ENCODE measurements at regions not wholly inside any gene's neighbourhood (a gene's known extent, or its start where the extent isn't known, plus 50 kb on each side); places are given as distances from the start of the nearest gene placed in this dataset.

DNA sequence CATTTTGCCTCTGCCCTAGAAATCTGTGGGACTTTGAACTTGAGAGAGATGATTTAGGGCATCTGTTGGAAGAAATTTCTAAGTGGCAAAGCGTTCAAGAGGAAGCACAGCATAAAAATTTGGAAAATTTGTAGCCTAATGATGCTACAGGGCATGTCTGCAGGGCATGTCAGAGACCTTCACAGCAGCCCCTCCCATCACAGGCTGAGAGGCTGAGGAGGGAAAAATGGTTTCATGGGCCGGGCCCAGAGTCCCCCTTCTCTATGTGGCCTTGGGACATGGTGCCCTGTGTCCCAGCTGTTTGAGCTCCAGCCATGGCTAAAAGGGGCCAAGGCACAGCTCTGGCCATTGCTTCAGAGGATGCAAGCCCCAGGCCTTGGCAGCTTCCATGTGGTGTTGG, 203.0 kb downstream of the STK31 start:
- Histone ChIP-seq H3K9me2 (ENCODE audit: insufficient read depth, low read length) (no peaks in the 10 kb centered on the region), H3F3A (ENCODE audit: insufficient read depth, low read length, poor library complexity, severe bottlenecking) (no peaks in the 10 kb centered on the region), H3K79me2 (replicated peaks; ENCODE audit: insufficient read depth, low read length) (no peaks in the 10 kb centered on the region), H3K4me3 (ENCODE audit: low read length) (no peak overlapping the region), H3K9me3 (ENCODE audit: low read length) (no peaks in the 10 kb centered on the region), H3K27me3 (ENCODE audit: insufficient read depth, low read depth, low read length) (no peaks in the 10 kb centered on the region), H3K36me3 (ENCODE audit: insufficient read depth, low read length) (no peaks in the 10 kb centered on the region), H3K4me2 (ENCODE audit: low read length) (no peak overlapping the region), H3K9ac (ENCODE audit: low read length) (no peak overlapping the region), H2AFZ (ENCODE audit: low read depth, low read length) (no peak overlapping the region), H3K27ac (ENCODE audit: low read length) (no peak overlapping the region), H4K20me1 (ENCODE audit: insufficient read depth) (no peaks in the 10 kb centered on the region)
- TF ChIP-seq POLR2AphosphoS5 (IDR thresholded peaks at IDR 0.05) (no peak), EP300 (conservative IDR thresholded peaks at IDR 0.05; ENCODE audit: poor library complexity, severe bottlenecking) (no peak), EZH2 (IDR thresholded peaks at IDR 0.05; ENCODE audit: borderline replicate concordance, insufficient read depth, low read length, poor library complexity, severe bottlenecking) (no peak), RAD21 (conservative IDR thresholded peaks at IDR 0.05) (no peak)
- TF ChIP-seq, protein P1, sequence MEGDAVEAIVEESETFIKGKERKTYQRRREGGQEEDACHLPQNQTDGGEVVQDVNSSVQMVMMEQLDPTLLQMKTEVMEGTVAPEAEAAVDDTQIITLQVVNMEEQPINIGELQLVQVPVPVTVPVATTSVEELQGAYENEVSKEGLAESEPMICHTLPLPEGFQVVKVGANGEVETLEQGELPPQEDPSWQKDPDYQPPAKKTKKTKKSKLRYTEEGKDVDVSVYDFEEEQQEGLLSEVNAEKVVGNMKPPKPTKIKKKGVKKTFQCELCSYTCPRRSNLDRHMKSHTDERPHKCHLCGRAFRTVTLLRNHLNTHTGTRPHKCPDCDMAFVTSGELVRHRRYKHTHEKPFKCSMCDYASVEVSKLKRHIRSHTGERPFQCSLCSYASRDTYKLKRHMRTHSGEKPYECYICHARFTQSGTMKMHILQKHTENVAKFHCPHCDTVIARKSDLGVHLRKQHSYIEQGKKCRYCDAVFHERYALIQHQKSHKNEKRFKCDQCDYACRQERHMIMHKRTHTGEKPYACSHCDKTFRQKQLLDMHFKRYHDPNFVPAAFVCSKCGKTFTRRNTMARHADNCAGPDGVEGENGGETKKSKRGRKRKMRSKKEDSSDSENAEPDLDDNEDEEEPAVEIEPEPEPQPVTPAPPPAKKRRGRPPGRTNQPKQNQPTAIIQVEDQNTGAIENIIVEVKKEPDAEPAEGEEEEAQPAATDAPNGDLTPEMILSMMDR (IDR thresholded peaks at IDR 0.05; ENCODE audit: poor library complexity, severe bottlenecking) = no peak
- TF ChIP-seq, protein P2, sequence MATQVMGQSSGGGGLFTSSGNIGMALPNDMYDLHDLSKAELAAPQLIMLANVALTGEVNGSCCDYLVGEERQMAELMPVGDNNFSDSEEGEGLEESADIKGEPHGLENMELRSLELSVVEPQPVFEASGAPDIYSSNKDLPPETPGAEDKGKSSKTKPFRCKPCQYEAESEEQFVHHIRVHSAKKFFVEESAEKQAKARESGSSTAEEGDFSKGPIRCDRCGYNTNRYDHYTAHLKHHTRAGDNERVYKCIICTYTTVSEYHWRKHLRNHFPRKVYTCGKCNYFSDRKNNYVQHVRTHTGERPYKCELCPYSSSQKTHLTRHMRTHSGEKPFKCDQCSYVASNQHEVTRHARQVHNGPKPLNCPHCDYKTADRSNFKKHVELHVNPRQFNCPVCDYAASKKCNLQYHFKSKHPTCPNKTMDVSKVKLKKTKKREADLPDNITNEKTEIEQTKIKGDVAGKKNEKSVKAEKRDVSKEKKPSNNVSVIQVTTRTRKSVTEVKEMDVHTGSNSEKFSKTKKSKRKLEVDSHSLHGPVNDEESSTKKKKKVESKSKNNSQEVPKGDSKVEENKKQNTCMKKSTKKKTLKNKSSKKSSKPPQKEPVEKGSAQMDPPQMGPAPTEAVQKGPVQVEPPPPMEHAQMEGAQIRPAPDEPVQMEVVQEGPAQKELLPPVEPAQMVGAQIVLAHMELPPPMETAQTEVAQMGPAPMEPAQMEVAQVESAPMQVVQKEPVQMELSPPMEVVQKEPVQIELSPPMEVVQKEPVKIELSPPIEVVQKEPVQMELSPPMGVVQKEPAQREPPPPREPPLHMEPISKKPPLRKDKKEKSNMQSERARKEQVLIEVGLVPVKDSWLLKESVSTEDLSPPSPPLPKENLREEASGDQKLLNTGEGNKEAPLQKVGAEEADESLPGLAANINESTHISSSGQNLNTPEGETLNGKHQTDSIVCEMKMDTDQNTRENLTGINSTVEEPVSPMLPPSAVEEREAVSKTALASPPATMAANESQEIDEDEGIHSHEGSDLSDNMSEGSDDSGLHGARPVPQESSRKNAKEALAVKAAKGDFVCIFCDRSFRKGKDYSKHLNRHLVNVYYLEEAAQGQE (IDR thresholded peaks at IDR 0.05; ENCODE audit: borderline replicate concordance) = no peak

DNA sequence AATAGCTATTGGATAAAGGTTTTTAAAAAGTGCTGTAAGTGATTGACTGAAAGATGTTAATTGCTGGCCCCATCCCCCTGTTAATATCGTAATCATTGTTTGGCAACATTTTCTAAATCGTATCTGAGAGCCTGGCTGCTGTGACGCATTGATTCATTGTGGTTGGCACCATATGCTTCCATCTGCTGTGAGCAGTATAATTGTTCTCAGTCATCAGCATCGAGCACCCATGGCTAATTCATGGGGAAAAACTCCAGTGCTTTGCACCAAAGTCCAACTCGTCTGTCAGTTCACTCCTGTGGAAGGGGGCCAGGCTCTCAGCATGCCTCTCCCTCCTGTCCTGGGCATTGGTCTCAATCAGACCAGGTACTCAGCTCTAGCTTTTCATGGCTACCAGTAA, 205.2 kb downstream of the STK31 start:
- H3K27ac ChIP-seq (ENCODE audit: low read length) = no peak overlapping the region
- no peak overlapping the region for H3K4me2 ChIP-seq (ENCODE audit: low read length)
- no peaks in the 10 kb centered on the region for H3K9me2 ChIP-seq (ENCODE audit: insufficient read depth, low read length)
- no peaks in the 10 kb centered on the region for H4K20me1 ChIP-seq (ENCODE audit: insufficient read depth)
- H3K27me3 ChIP-seq (ENCODE audit: insufficient read depth, low read depth, low read length) = no peaks in the 10 kb centered on the region
- no peaks in the 10 kb centered on the region for H3K9me3 ChIP-seq (ENCODE audit: low read length)
- H3K9ac ChIP-seq (ENCODE audit: low read length) = no peak overlapping the region
- no peak overlapping the region for H3K4me3 ChIP-seq (ENCODE audit: low read length)
- TF ChIP-seq, protein P2 (IDR thresholded peaks at IDR 0.05; ENCODE audit: borderline replicate concordance) = no peak
- no peak for TF ChIP-seq POLR2AphosphoS5 (IDR thresholded peaks at IDR 0.05)
- no peak for TF ChIP-seq EZH2 (IDR thresholded peaks at IDR 0.05; ENCODE audit: borderline replicate concordance, insufficient read depth, low read length, poor library complexity, severe bottlenecking)
- TF ChIP-seq RAD21 (conservative IDR thresholded peaks at IDR 0.05) = no peak
- TF ChIP-seq SMC3 (conservative IDR thresholded peaks at IDR 0.05; ENCODE audit: poor library complexity) = no peak
- TF ChIP-seq EP300 (conservative IDR thresholded peaks at IDR 0.05; ENCODE audit: poor library complexity, severe bottlenecking) = no peak
- TF ChIP-seq, protein P1 (IDR thresholded peaks at IDR 0.05; ENCODE audit: poor library complexity, severe bottlenecking) = no peak
- no peak for TF ChIP-seq MXI1 (conservative IDR thresholded peaks at IDR 0.05; ENCODE audit: poor library complexity, severe bottlenecking)
- no peak for TF ChIP-seq TAF1 (IDR thresholded peaks at IDR 0.05; ENCODE audit: low read depth)
- no peak overlapping the region for H2AFZ ChIP-seq (ENCODE audit: low read depth, low read length)
- no peaks in the 10 kb centered on the region for H3F3A ChIP-seq (ENCODE audit: insufficient read depth, low read length, poor library complexity, severe bottlenecking)
- no peaks in the 10 kb centered on the region for H3K36me3 ChIP-seq (ENCODE audit: insufficient read depth, low read length)
- H3K79me2 ChIP-seq (replicated peaks; ENCODE audit: insufficient read depth, low read length) = no peaks in the 10 kb centered on the region
